HCT116 (cell line): ENCODE measurements at regions not wholly inside any gene's neighbourhood (a gene's known extent, or its start where the extent isn't known, plus 50 kb on each side); places are given as distances from the start of the nearest gene placed in this dataset.

ENCODE experiments used
- ATAC-seq: fragments of 200-7000 bp; cut with Tn5 transposase; 2 replicates; pipeline ENCODE4 v1.9.1; 2020; ENCODE audit warnings: mild to moderate bottlenecking, moderate library complexity
- BruUV-seq: library from RNA; stranded (reverse); fragments of 400-500 nt; replicated peaks from 2 replicates; lab custom pipeline; 2021; lab: Mats Ljungman, UMichigan
- CTCF ChIA-PET: fragments of 300-600 bp; sonication (Branson Sonifier 250); formaldehyde crosslinking; loops from one replicate; lab custom pipeline; 2021; ENCODE audit warnings: antibody characterized with exemption; lab: Charles Lee
- POLR2A ChIA-PET: fragments of 300-600, 350-600 bp; sonication (Branson Sonifier 250); formaldehyde crosslinking; loops from one replicate; lab custom pipeline; 2021; ENCODE audit warnings: antibody characterized with exemption; lab: Charles Lee
- RAD21 ChIA-PET, 2 experiments: fragments of 300-600 bp; sonication (Branson Sonifier 250); formaldehyde crosslinking; loops; one replicate each; lab custom pipeline; 2023; ENCODE audit warnings: low total read pairs in 2 of 2; ENCODE audit not compliant: uncharacterized antibody in 2 of 2, unreplicated experiment in 2 of 2, low non-redundant PET in 1 of 2; lab: Charles Lee
- DNase-seq: peaks from one replicate; pipeline ENCODE4 v3.0.0-alpha.2; 2010; ENCODE audit warnings: low read depth, low spot score
- H2AFZ ChIP-seq: fragments of 200-600 bp; shearing (Covaris generic), sonication (generic); 2 replicates; pipeline ENCODE4 v1.6.1; 2017; ENCODE audit warnings: low read depth, mixed run types, mixed read lengths, antibody characterized with exemption, low read length; ENCODE audit not compliant: poor library complexity, severe bottlenecking
- H3K27ac ChIP-seq: 2 replicates; pipeline ENCODE4 v1.5.1; 2012; ENCODE audit warnings: low read depth, low read length
- H3K27me3 ChIP-seq: fragments of 200-600 bp; sonication (generic); 2 replicates; pipeline ENCODE4 v1.6.1; 2016; ENCODE audit warnings: mixed run types, low read length, mixed read lengths; ENCODE audit not compliant: insufficient read depth
- H3K36me3 ChIP-seq, 2 experiments: fragments of 200-500 bp in 1 of 2; fragments of 200-600 bp in 1 of 2; sonication (Bioruptor generic) in 1 of 2; sonication (generic) in 1 of 2; 2 replicates each; pipeline versions ENCODE4 v1.5.1 to v1.6.1; 2014 to 2016; ENCODE audit warnings: low read length in 2 of 2, inconsistent platforms in 1 of 2, mixed read lengths in 1 of 2, mixed run types in 1 of 2; ENCODE audit not compliant: insufficient read depth in 2 of 2, control insufficient read depth in 1 of 2
- H3K4me1 ChIP-seq, 2 experiments: fragments of 200-600 bp in 1 of 2; sonication (generic) in 1 of 2; 2 replicates each; pipeline versions ENCODE4 v1.5.1 to v1.6.1; 2012 to 2017; ENCODE audit warnings: low read length in 2 of 2, inconsistent platforms in 1 of 2, mild to moderate bottlenecking in 1 of 2, mixed read lengths in 1 of 2, mixed run types in 1 of 2, moderate library complexity in 1 of 2; ENCODE audit not compliant: insufficient read depth in 2 of 2, control insufficient read depth in 1 of 2
- H3K4me2 ChIP-seq: fragments of 200-600 bp; sonication (generic); 2 replicates; pipeline ENCODE4 v1.6.1; 2017; ENCODE audit warnings: mixed run types, low read length, mixed read lengths
- H3K4me3 ChIP-seq, 2 experiments: fragments of 200-600 bp in 1 of 2; sonication (generic) in 1 of 2; replicated peaks in 1 of 2; 2 replicates each; pipeline ENCODE4 v1.5.1; 2011 to 2016; ENCODE audit warnings: low read length in 2 of 2, control low read depth in 1 of 2, low read depth in 1 of 2, mild to moderate bottlenecking in 1 of 2, mixed read lengths in 1 of 2, mixed run types in 1 of 2
- H3K79me2 ChIP-seq: fragments of 200-600 bp; sonication (generic); 2 replicates; pipeline ENCODE4 v1.6.1; 2017; ENCODE audit warnings: mild to moderate bottlenecking, mixed run types, low read length, moderate library complexity, mixed read lengths; ENCODE audit not compliant: insufficient read depth
- H3K9ac ChIP-seq: fragments of 200-600 bp; sonication (generic); 2 replicates; pipeline ENCODE4 v1.6.1; 2016; ENCODE audit warnings: low read length, mixed read lengths
- H3K9me2 ChIP-seq: fragments of 200-600 bp; sonication (generic), shearing (Covaris generic); 2 replicates; pipeline ENCODE4 v1.6.1; 2017; ENCODE audit warnings: mixed run types, mild to moderate bottlenecking, moderate library complexity; ENCODE audit not compliant: insufficient read depth
- H3K9me3 ChIP-seq, 2 experiments: fragments of 200-500 bp in 1 of 2; fragments of 200-600 bp in 1 of 2; sonication (Bioruptor generic) in 1 of 2; sonication (generic) in 1 of 2; 2 replicates each; pipeline ENCODE4 v1.6.1; 2014 to 2017; ENCODE audit warnings: low read length in 2 of 2, mixed read lengths in 2 of 2, inconsistent platforms in 1 of 2, low read depth in 1 of 2, mild to moderate bottlenecking in 1 of 2, mixed run types in 1 of 2, moderate library complexity in 1 of 2; ENCODE audit not compliant: control insufficient read depth in 1 of 2, insufficient read depth in 1 of 2
- H4K20me1 ChIP-seq: fragments of 200-600 bp; sonication (generic), shearing (Covaris generic); 2 replicates; pipeline ENCODE4 v1.6.1; 2017; ENCODE audit warnings: mixed run types, mild to moderate bottlenecking, moderate library complexity; ENCODE audit not compliant: insufficient read depth
- CTCF ChIP-seq, 3 experiments: fragments of 200-600 bp in 1 of 3; sonication (generic) in 1 of 3; IDR thresholded peaks in 2 of 3; conservative IDR thresholded peaks in 1 of 3; 2 replicates each; pipeline ENCODE4 v1.5.1; 2012 to 2017; ENCODE audit warnings: low read depth in 2 of 3, low read length in 2 of 3, antibody characterized with exemption in 1 of 3, borderline replicate concordance in 1 of 3, control low read depth in 1 of 3, mild to moderate bottlenecking in 1 of 3, mixed read lengths in 1 of 3, mixed run types in 1 of 3, moderate library complexity in 1 of 3; ENCODE audit not compliant: insufficient read depth in 1 of 3
- TCF7L2 ChIP-seq: IDR thresholded peaks from 2 replicates; pipeline ENCODE4 v1.7.0; 2011; ENCODE audit warnings: borderline replicate concordance, inconsistent platforms; ENCODE audit not compliant: insufficient read depth, insufficient read length; ENCODE audit errors: extremely low read depth
- intact Hi-C: fragments of 100-400 bp; cut with micrococcal nuclease; formaldehyde crosslinking; loops from 2 replicates; pipeline ENCODE4 v1.10.0; 2022

GRCh38 chr16:85555719-85556455 is 57.2 kb upstream of the GSE1 start:
- intact Hi-C loops, result loop anchor here (2.0 to 10.0 kb wide), 2 partner anchors 55 to 131 kb away; no protein-coding TSS in a partner anchor
- H3K27ac ChIP-seq, result peak overlapping the region; percentile 53; the same call in 1 of the 2 replicates
- peak overlapping the region; percentile 94 for H3K4me2 ChIP-seq
- no TSS peak for BruUV-seq
- H3K4me1 ChIP-seq, result peaks cover 60 to 73% of the 10 kb centered on the region in 2 experiments
- ATAC-seq, result no peak
- H3K9me2 ChIP-seq, result no peaks in the 10 kb centered on the region
- no peaks in the 10 kb centered on the region for H3K9me3 ChIP-seq
- H3K79me2 ChIP-seq, result 0 out of 2 replicates have a peak, but pooled peaks cover 3% of the 10 kb centered on the region
- no peaks in the 10 kb centered on the region for H3K27me3 ChIP-seq
- H3K4me3 ChIP-seq, result peak overlapping the region; percentile 75 to 83
- POLR2A ChIA-PET, result interaction anchor here (0.7 kb wide), 1 partner anchor 204 kb away, joined by 3 read pairs; no protein-coding TSS in a partner anchor
- RAD21 ChIA-PET, result interaction anchor here in 1 of 2 experiments (1.0 kb wide), 1 partner anchor 41 kb away, joined by 3 read pairs; no protein-coding TSS in a partner anchor
- no peak for TF ChIP-seq CTCF (IDR thresholded peaks at IDR 0.05 in 2 of 3, conservative IDR thresholded peaks at IDR 0.05 in 1 of 3; ENCODE audit: borderline replicate concordance in 1 of 3, insufficient read depth in 1 of 3, low read depth in 2 of 3, low read length in 2 of 3)
- peak; percentile 59 for TF ChIP-seq TCF7L2
- DNase-seq, result no peak
- CTCF ChIA-PET, result interaction anchor here (1.4 to 3.3 kb wide), 5 partner anchors 8 to 135 kb away, joined by 9 to 31 read pairs (median 13); no protein-coding TSS in a partner anchor
- H2AFZ ChIP-seq, result no peak overlapping the region
- H4K20me1 ChIP-seq, result no peaks in the 10 kb centered on the region; the same call in 1 of the 2 replicates
- H3K9ac ChIP-seq, result peak overlapping the region; percentile 70
- no peaks in the 10 kb centered on the region for H3K36me3 ChIP-seq
